H9 (cell line): ENCODE measurements at regions not wholly inside any gene's neighbourhood (a gene's known extent, or its start where the extent isn't known, plus 50 kb on each side); places are given as distances from the start of the nearest gene placed in this dataset.

Experiments
- DNase-seq: peaks from one replicate; pipeline ENCODE4 v3.0.0-alpha.2; 2017
- H2AFZ ChIP-seq: one replicate; pipeline ENCODE4 v1.6.1; 2013; ENCODE audit warnings: mild to moderate bottlenecking, low read length, control low read depth, moderate library complexity
- H2AK5ac ChIP-seq: 2 replicates; pipeline ENCODE4 v1.6.1; 2013; ENCODE audit warnings: low read length, control low read depth, mixed read lengths; ENCODE audit not compliant: insufficient read length
- H2BK120ac ChIP-seq: one replicate; pipeline ENCODE4 v1.6.1; 2013; ENCODE audit warnings: low read depth, mild to moderate bottlenecking, low read length, control low read depth, inconsistent platforms; ENCODE audit not compliant: poor library complexity, severe bottlenecking
- H2BK12ac ChIP-seq: 2 replicates; pipeline ENCODE4 v1.6.1; 2013; ENCODE audit warnings: low read length, control low read depth, mixed read lengths, low read depth; ENCODE audit not compliant: insufficient read length
- H2BK15ac ChIP-seq: 2 replicates; pipeline ENCODE4 v1.6.1; 2013; ENCODE audit warnings: low read depth, low read length, control low read depth
- H2BK20ac ChIP-seq: one replicate; pipeline ENCODE4 v1.6.1; 2013; ENCODE audit warnings: low read depth, mild to moderate bottlenecking, low read length, control low read depth, inconsistent platforms; ENCODE audit not compliant: poor library complexity, severe bottlenecking
- H2BK5ac ChIP-seq: 2 replicates; pipeline ENCODE4 v1.6.1; 2013; ENCODE audit warnings: low read length, control low read depth, mixed read lengths; ENCODE audit not compliant: insufficient read length
- H3K14ac ChIP-seq: 2 replicates; pipeline ENCODE4 v1.6.1; 2013; ENCODE audit warnings: low read length, control low read depth; ENCODE audit not compliant: insufficient read depth
- H3K18ac ChIP-seq: 2 replicates; pipeline ENCODE4 v1.6.1; 2013; ENCODE audit warnings: low read depth, mild to moderate bottlenecking, mixed read lengths, low read length, control low read depth; ENCODE audit not compliant: insufficient read length
- H3K23ac ChIP-seq: 2 replicates; pipeline ENCODE4 v1.6.1; 2013; ENCODE audit warnings: low read length, control low read depth, mixed read lengths, low read depth; ENCODE audit not compliant: insufficient read length
- H3K23me2 ChIP-seq: 2 replicates; pipeline ENCODE4 v1.6.1; 2013; ENCODE audit warnings: low read depth, mild to moderate bottlenecking, mixed read lengths, low read length, control low read depth; ENCODE audit not compliant: insufficient read length, poor library complexity, severe bottlenecking
- H3K27ac ChIP-seq: 2 replicates; pipeline ENCODE4 v1.5.1; 2013; ENCODE audit warnings: low read length, control low read depth, mixed read lengths, low read depth; ENCODE audit not compliant: insufficient read length
- H3K27me3 ChIP-seq: 2 replicates; pipeline ENCODE4 v1.6.1; 2013; ENCODE audit warnings: low read length, control low read depth, inconsistent platforms; ENCODE audit not compliant: insufficient read depth
- H3K4ac ChIP-seq: 2 replicates; pipeline ENCODE4 v1.6.1; 2013; ENCODE audit warnings: low read depth, mild to moderate bottlenecking, control low read depth, inconsistent platforms, low read length, moderate library complexity
- H3K4me1 ChIP-seq: 2 replicates; pipeline ENCODE4 v1.6.1; 2013; ENCODE audit warnings: low read length, control low read depth, inconsistent platforms; ENCODE audit not compliant: insufficient read depth
- H3K4me2 ChIP-seq: 2 replicates; pipeline ENCODE4 v1.6.1; 2013; ENCODE audit warnings: low read length, control low read depth, mixed read lengths; ENCODE audit not compliant: insufficient read length, insufficient read depth
- H3K56ac ChIP-seq: 2 replicates; pipeline ENCODE4 v1.6.1; 2013; ENCODE audit warnings: low read depth, mild to moderate bottlenecking, mixed read lengths, low read length, control low read depth; ENCODE audit not compliant: insufficient read length
- H3K79me1 ChIP-seq: 2 replicates; pipeline ENCODE4 v1.6.1; 2013; ENCODE audit warnings: low read depth, mild to moderate bottlenecking, moderate library complexity, low read length, control low read depth, inconsistent platforms; ENCODE audit not compliant: insufficient read depth, poor library complexity, severe bottlenecking
- H3K79me2 ChIP-seq: 2 replicates; pipeline ENCODE4 v1.6.1; 2013; ENCODE audit warnings: low read length, control low read depth, inconsistent platforms; ENCODE audit not compliant: insufficient read depth
- H3K9ac ChIP-seq: 2 replicates; pipeline ENCODE4 v1.6.1; 2013; ENCODE audit warnings: low read length, control low read depth, mixed read lengths; ENCODE audit not compliant: insufficient read length; ENCODE audit errors: extremely low read depth
- H3K9me3 ChIP-seq: one replicate; pipeline ENCODE4 v1.6.1; 2013; ENCODE audit warnings: low read depth, low read length, inconsistent platforms; ENCODE audit not compliant: control insufficient read depth
- H3T11ph ChIP-seq: one replicate; pipeline ENCODE4 v1.6.1; 2013; ENCODE audit warnings: mild to moderate bottlenecking, low read length, control low read depth, inconsistent platforms
- H4K20me1 ChIP-seq: one replicate; pipeline ENCODE4 v1.6.1; 2013; ENCODE audit not compliant: control insufficient read depth, insufficient read length, insufficient read depth
- H4K5ac ChIP-seq: 2 replicates; pipeline ENCODE4 v1.6.1; 2013; ENCODE audit warnings: low read depth, mild to moderate bottlenecking, mixed read lengths, low read length, control low read depth; ENCODE audit not compliant: insufficient read length
- H4K8ac ChIP-seq: replicated peaks from 2 replicates; pipeline ENCODE4 v1.6.1; 2013; ENCODE audit warnings: low read length, control low read depth, mixed read lengths, low read depth; ENCODE audit not compliant: insufficient read length
- H4K91ac ChIP-seq: 2 replicates; pipeline ENCODE4 v1.6.1; 2013; ENCODE audit warnings: low read depth, mild to moderate bottlenecking, moderate library complexity, mixed read lengths, low read length, control low read depth; ENCODE audit not compliant: insufficient read length
- H3K27ac Mint-ChIP-seq, 3 experiments: 2 replicates in 2 of 3; 3 replicates in 1 of 3; pipeline ENCODE4 v1.8.0; 2020 to 2021; ENCODE audit warnings: mixed read lengths in 3 of 3, mild to moderate bottlenecking in 1 of 3, moderate library complexity in 1 of 3
- H3K27me3 Mint-ChIP-seq: 2 replicates; pipeline ENCODE4 v1.8.0; 2021; ENCODE audit warnings: low read depth, mild to moderate bottlenecking, moderate library complexity, mixed read lengths
- H3K36me3 Mint-ChIP-seq, 3 experiments: 2 replicates in 2 of 3; 3 replicates in 1 of 3; pipeline ENCODE4 v1.8.0; 2020 to 2021; ENCODE audit warnings: low read depth in 3 of 3, mixed read lengths in 3 of 3; ENCODE audit not compliant: insufficient read depth in 1 of 3
- H3K4me1 Mint-ChIP-seq, 2 experiments: 2 replicates each; pipeline ENCODE4 v1.8.0; 2020; ENCODE audit warnings: mixed read lengths in 2 of 2
- H3K4me3 Mint-ChIP-seq, 2 experiments: 2 replicates in 1 of 2; 3 replicates in 1 of 2; pipeline ENCODE4 v1.8.0; 2020 to 2021; ENCODE audit warnings: mild to moderate bottlenecking in 2 of 2, mixed read lengths in 2 of 2, moderate library complexity in 1 of 2
- H3K9me3 Mint-ChIP-seq, 2 experiments: 2 replicates in 1 of 2; 3 replicates in 1 of 2; pipeline ENCODE4 v1.8.0; 2020; ENCODE audit warnings: mild to moderate bottlenecking in 2 of 2, mixed read lengths in 2 of 2, moderate library complexity in 1 of 2
- WGBS: extraction: QIAGEN DNeasy Blood & Tissue Kit; methylation state at CpG from one replicate; pipeline ENCODE4 v1.1.7; 2013; ENCODE audit warnings: missing lambda C conversion rate, low lambda C conversion rate, mixed read lengths; ENCODE audit not compliant: insufficient read length; ENCODE audit errors: extremely low coverage; 5-methylcytosine and 5-hydroxymethylcytosine counted together
- TF ChIP-seq, protein P1 (sequence below): fragments of 200-600 bp; sonication (generic); conservative IDR thresholded peaks from 3 replicates; pipeline ENCODE4 v1.8.0; 2021; ENCODE audit warnings: antibody characterized with exemption, mild to moderate bottlenecking

DNA sequence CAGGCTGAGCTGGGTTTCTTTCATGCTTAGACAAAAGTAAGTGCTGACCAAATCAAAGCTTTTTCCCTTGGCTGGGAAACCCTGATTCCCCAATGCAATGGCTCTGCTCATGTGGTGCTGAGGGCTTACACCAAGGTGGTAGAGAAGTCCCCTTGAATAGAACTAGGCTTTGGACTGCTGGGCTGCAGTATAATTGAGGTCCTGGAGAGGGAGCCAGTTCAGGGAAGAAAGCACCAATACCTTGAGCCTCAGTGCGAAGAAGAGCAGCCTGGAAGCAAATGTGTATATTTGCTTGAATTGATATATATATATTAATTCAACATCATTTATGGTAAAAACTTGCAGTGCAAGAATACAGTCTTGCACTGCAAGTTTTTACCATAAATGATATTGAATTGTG is 391.1 kb downstream of the RPS24 start:
- no CpG with 5 or more reads among the region's 1 CpG for WGBS
- Histone ChIP-seq H3K4ac (no peak overlapping the region), H2AFZ (no peak overlapping the region), H3K18ac (no peak overlapping the region), H3K9ac (no peak overlapping the region), H4K5ac (no peak overlapping the region), H2AK5ac (no peak overlapping the region), H2BK20ac (no peak overlapping the region), H3K79me1 (no peaks in the 10 kb centered on the region), H3K27ac (no peak overlapping the region), H3K4me1 (no peaks in the 10 kb centered on the region; the same call in 1 of the 2 replicates), H2BK120ac (no peak overlapping the region), H4K20me1 (no peaks in the 10 kb centered on the region), H3K79me2 (no peaks in the 10 kb centered on the region), H3K23me2 (no peaks in the 10 kb centered on the region), H3K23ac (no peak overlapping the region), H3K27me3 (no peaks in the 10 kb centered on the region), H4K8ac (no peak overlapping the region), H3K56ac (no peak overlapping the region), H3K14ac (no peak overlapping the region), H2BK12ac (no peak overlapping the region), H2BK5ac (no peak overlapping the region), H2BK15ac (no peak overlapping the region), H4K91ac (no peak overlapping the region), H3T11ph (no peak overlapping the region), H3K9me3 (no peaks in the 10 kb centered on the region), H3K4me2 (no peak overlapping the region)
- Mint-ChIP-seq H3K27me3 (no peaks in the 10 kb centered on the region; the same call in 1 of the 2 replicates), H3K4me3 (no peak overlapping the region; a peak in 1 of 5 replicates), H3K4me1 (peaks cover 27 to 29% of the 10 kb centered on the region in 2 experiments), H3K36me3 (peaks cover 0 to 5% (median 2%) of the 10 kb centered on the region in 3 experiments; a peak in 1 of 7 replicates), H3K27ac (no peak overlapping the region), H3K9me3 (peaks cover 0 to 3% of the 10 kb centered on the region in 2 experiments; a peak in 2 of 5 replicates)
- TF ChIP-seq, protein P1, sequence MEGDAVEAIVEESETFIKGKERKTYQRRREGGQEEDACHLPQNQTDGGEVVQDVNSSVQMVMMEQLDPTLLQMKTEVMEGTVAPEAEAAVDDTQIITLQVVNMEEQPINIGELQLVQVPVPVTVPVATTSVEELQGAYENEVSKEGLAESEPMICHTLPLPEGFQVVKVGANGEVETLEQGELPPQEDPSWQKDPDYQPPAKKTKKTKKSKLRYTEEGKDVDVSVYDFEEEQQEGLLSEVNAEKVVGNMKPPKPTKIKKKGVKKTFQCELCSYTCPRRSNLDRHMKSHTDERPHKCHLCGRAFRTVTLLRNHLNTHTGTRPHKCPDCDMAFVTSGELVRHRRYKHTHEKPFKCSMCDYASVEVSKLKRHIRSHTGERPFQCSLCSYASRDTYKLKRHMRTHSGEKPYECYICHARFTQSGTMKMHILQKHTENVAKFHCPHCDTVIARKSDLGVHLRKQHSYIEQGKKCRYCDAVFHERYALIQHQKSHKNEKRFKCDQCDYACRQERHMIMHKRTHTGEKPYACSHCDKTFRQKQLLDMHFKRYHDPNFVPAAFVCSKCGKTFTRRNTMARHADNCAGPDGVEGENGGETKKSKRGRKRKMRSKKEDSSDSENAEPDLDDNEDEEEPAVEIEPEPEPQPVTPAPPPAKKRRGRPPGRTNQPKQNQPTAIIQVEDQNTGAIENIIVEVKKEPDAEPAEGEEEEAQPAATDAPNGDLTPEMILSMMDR: peak; percentile 69
- peak; percentile 42 for DNase-seq
